Tibial nerve (tissue), 4 donors: ENCODE measurements at regions not wholly inside any gene's neighbourhood (a gene's known extent, or its start where the extent isn't known, plus 50 kb on each side); places are given as distances from the start of the nearest gene placed in this dataset.

Source experiments
- CTCF ChIP-seq, 5 experiments: fragments of 200-600 bp in 3 of 5; fragments of 450-650 bp in 2 of 5; sonication (generic) in 3 of 5; IDR thresholded peaks; one replicate each; pipeline ENCODE4 v1.5.1; 2016 to 2019; ENCODE audit warnings: antibody characterized with exemption in 5 of 5, mild to moderate bottlenecking in 3 of 5, moderate library complexity in 2 of 5
- EP300 ChIP-seq, 2 donors: sonication (generic); formaldehyde crosslinking; IDR thresholded peaks; one replicate each; pipeline ENCODE4 v1.6.1; 2017; ENCODE audit warnings: antibody characterized with exemption in 2 of 2, mild to moderate bottlenecking in 1 of 2
- POLR2A ChIP-seq, 2 donors: fragments of 450-650 bp; IDR thresholded peaks; one replicate each; pipeline ENCODE4 v1.6.1; 2017; ENCODE audit warnings: antibody characterized with exemption in 2 of 2, mild to moderate bottlenecking in 2 of 2, moderate library complexity in 2 of 2

GRCh38 chr2:558302-558642, 118.9 kb downstream of the TMEM18 start:
- no peak for TF ChIP-seq CTCF (IDR thresholded peaks at IDR 0.05)
- TF ChIP-seq POLR2A (IDR thresholded peaks at IDR 0.05) = no peak
- TF ChIP-seq EP300 (IDR thresholded peaks at IDR 0.05) = no peak
